CD4-positive, alpha-beta T cell treated with Interferon alpha-2 for 1 hour (primary cell): ENCODE measurements at regions not wholly inside any gene's neighbourhood (a gene's known extent, or its start where the extent isn't known, plus 50 kb on each side); places are given as distances from the start of the nearest gene placed in this dataset.

Experiments used
- DNase-seq, 2 donors: peaks; one replicate each; pipeline ENCODE4 v3.0.0-alpha.2; 2020 to 2022

DNA sequence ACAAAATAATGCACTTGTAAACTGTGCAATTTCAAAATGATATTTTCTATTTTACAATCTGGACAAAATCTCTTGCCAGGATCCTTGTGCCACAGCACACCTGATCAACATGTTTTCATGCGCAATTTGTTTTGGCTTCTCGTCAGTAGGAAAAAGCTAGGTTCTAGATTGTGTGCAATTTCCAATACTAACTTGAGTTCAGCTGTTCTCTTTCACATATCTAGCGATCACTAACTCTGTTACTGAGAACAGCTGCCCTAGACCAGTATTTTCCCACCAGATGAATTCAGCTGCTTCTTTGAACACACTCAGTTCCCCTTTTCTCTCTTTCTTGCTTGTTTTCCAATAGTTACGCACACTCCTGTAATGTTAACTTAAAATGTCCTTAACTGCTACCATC, 131.2 kb downstream of the MAGEB5 start:
- no peak for DNase-seq

DNA sequence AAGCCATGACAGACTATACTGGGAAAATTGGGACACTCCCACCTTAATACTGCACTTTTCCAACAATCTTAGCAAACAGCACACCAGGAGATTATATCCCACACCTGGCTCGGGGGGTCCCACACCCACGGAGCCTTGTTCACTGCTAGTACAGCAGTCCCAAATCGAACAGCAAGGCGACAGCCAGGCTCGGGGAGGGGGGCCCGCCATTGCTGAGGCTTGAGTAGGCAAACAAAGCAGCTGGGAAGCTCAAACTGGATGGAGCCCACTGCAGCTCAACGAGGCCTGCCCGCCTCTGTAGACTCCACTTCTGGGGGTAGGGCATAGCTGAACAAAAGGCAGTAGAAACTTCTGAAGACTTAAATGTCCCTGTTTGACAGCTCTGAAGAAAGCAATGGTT, 118.3 kb downstream of the MAGEB5 start:
- DNase-seq: no peak

DNA sequence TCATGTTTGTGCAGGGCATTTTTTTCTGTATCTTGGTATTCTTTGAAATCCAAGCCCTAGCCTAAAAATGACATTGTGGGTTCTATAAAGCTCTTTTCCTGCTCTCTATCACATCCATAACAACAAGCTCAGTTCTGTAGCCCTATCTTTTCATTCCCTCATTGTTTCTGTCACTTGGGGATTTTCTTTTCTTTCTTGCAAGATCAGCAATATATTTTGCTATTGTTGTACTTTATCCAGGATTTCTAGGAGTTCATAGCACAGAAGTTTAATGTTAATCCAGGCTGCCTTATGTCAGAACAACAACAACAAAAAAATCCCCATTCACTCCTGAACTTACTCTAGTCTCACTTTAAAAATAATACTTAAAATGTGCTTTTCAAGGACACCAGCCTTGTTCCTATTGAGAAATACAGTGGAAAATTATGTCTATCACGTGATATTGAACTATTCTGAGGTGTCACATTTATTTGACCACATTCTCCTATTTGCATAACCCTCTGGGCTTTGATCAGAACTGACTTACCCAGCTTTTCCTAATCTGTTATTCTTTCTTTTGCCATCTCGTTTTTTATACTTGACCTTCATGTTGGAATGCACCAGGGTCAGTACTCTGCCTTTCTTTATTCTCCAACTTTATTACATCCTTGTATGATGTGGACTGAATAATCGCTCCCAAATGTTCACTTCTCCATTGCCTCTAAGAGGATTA, 112.8 kb downstream of the MAGEB5 start:
- no peak for DNase-seq

DNA sequence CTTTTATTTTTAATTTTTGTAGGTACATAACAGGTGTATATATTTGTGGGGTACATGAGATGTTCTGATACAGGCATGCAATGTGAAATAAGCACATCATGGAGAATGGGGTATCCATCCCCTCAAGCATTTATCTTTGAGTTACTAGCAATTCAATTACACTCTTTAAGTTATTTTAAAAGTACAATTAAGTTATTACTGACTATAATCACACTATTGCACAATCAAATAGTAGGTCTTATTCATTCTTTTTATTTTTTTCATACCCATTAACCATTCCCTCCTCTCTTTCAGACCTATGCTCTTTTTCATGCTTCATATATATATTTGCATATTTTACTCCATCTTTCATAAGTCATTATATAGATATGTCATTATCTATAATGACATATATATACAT, 93.3 kb downstream of the MAGEB5 start:
- DNase-seq: no peak

DNA sequence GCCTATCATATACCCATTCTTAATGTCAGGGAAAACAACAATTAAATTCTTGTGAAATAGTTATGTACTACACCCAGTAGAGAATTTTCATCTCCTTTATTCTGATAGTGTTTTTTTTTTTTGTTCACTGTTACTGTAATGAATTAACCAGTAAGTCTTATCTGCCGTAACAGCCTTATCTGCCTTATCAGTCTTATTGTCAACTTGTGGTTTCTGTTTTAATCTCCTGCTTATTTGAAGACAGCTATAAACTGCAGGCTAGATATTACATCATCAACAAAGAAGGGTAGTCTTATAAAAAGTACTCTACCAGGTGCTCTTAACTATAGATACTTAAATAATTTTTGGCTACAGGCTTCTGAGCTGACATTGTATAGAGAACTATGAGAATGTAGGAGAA, 79.5 kb downstream of the MAGEB5 start:
- DNase-seq: no peak

DNA sequence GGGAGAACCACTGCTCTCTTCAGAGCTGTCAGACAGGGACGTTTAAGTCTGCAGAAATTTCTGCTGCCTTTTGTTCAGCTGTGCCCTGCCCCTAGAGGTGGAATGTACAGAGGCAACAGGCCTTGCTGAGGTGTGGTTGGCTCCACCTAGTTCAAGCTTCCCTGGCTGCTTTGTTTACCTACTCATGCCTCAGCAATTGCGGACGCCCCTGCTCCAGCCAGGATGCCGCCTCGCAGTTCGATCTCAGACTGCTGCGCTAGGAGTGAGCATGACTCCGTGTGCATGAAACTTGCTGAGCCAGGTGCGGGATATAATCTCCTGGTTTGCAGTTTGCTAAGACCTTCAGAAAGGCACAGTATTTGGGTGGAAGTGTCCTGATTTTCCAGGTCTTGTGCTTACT, 70.9 kb downstream of the MAGEB5 start:
- no peak for DNase-seq
